ENCODE measurements at regions not wholly inside any gene's neighbourhood (a gene's known extent, or its start where the extent isn't known, plus 50 kb on each side); places are given as distances from the start of the nearest gene placed in this dataset.

DNA sequence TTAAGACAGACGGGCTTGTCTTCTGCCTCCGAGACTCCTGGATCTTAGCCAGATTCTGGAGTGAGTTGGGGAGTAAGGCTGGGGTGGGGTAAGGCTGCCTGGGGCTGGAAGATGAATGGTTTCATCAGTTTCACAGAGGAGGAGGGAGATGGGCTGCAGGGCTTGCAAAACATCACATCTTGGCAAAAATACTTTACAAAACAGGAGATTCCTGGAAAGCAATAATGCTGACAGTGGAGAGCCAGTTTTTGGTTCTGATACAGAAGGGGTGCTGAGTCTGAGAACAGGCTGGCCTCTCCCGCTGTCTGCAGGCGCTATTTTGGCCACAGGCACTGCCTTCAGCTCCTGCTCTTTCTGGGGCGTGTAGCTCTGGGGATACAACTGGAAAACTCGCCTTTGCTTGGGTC, 83.4 kb upstream of the KCNE2 start:
- TF ChIP-seq CTCF (IDR thresholded peaks at IDR 0.05) = no peak
- no peak for TF ChIP-seq ZFX (IDR thresholded peaks at IDR 0.05; ENCODE audit: borderline replicate concordance)
